ENCODE measurements at regions not wholly inside any gene's neighbourhood (a gene's known extent, or its start where the extent isn't known, plus 50 kb on each side); places are given as distances from the start of the nearest gene placed in this dataset.

- no peak for DNase-seq
Observed at GRCh38 chr16:11447272-11447671, 102.0 kb downstream of the RMI2 start.

- no peak for DNase-seq
Observed at GRCh38 chr16:11447836-11448235, 102.6 kb downstream of the RMI2 start.

- no peak for DNase-seq
Observed at GRCh38 chr16:11448796-11449416, 103.6 kb downstream of the RMI2 start.

DNA sequence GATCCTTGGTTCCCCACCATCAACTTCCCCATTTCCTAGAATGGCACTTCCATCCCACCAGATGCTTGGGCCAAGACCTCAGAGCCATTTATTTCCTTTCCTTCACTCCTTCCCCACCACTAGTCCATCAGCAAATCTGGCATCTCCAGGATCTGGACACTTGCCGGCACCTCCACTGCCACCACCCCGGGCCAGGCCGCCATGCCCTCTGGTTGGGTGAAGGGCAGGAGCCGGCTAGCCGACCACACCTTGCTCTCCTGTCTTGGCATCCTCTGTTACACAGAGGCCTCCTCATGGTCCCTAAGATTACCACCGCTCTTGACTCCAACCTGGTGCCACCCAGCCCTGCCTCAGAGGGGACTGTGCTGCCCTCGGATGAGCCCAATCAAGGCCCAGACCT is 104.5 kb downstream of the RMI2 start:
- no peak for DNase-seq

- DNase-seq, result no peak
Observed at GRCh38 chr16:11450136-11450535, 104.9 kb downstream of the RMI2 start.

DNA sequence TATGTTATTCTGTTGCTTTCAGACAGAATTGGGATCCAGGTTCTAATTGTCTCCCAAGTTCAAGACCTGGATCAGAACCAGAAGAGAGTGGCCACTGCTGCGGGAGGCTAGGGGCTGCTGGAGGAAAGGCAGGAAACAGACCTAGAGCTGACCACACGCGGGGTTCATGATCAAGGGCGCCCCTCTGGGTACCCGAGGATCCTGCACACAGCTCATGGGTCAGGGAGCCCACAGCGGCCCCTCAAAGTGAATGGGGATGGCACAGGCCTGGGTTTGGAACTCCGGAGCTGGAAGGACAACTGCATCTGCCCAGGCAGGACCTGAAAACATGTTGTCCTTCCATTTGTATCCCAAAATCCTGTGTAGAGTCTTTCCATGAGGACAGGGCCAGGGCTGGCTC is 107.0 kb downstream of the RMI2 start:
- DNase-seq, result no peak

DNA sequence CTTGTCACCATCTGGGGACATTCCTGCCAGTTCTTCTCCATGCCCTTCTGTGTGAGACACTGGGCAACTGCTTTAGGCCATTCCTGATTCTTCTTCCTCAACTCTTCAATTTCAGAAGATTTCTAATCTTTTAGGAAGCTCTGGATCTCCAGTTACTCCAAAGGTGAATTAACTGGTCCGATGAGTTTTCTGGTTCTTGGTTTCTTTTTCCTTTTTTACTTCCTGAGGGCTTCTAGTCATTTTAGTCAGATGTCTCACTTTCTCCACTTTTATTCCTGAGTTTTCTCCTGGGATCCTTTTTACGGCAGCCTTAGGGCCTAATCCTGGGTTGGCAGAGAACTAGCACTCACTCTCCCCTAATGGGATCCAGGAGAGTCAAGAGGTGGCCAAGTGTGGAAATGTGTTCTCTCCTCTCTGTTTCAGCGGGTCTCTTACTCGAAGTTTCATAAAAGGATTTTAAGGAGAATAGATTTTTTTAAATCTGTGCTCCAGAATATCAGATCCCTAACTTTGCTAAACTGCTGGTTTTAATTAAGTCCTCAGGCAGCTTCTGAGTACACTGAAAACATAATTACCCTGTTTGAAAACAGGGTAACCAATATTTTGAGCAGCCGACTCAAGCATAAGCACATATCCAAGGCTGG is 107.6 kb downstream of the RMI2 start:
- peak; percentile 41 for DNase-seq

DNA sequence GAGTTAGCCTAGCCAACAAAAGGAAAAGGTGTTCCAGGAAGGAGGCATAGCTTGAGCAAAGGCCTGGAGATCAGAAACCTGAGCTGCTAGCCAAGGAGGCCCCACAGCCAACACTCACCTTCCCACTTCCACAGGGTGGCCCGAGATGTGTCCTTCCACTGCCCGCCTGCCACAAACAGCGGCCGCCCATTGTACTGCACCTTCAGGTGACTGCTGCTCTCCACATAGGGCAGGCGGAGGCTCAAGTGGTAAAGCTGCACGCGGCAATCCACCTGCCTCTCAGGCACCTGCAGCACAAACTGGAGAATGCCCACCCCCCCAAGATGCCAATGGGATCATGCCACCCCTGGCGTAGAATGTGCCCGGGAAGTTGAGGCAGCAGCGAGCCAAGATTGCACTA is 111.5 kb downstream of the RMI2 start:
- DNase-seq, result no peak

- DNase-seq, result no peak
Observed at GRCh38 chr16:11459722-11460121, 114.5 kb downstream of the RMI2 start.

DNA sequence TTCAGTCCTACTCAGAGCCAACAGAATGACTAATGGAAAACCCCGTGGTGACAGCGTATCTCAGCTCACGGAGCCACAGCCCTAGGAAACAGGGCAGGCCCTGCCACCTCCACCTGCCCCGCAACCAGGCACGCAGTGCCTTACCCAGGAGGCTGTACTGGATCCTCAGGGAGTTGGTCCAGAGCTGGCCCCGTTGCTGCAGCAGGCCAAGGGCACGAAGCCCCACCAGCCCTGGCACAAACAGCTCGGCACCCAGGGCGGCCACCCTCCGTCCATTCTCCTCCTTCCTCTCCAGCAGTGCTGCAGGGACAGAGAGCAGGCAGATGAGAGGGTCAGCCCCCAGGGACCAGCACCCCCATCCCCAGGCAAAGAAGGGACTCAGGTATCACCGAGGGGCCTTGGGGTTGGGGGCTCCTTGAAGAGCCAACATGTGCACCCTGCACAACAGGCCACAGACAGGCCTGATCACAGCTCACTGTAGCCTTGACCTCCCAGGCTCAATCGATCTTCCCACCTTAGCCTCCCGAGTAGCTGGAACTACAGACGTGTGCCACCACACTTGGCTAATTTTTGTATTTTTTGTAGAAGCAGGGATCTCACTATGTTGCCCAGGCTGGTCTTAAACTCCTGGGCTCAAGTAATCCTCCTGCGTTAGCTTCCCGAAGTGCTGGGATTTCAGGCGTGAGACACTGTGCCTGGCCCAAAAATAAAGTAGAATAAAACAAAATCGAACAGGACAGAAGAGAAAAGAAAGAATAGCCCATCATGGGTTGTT is 115.7 kb downstream of the RMI2 start:
- DNase-seq, result no peak

GRCh38 chr16:11461595-11461990 is 116.3 kb downstream of the RMI2 start:
- no peak for DNase-seq

DNA sequence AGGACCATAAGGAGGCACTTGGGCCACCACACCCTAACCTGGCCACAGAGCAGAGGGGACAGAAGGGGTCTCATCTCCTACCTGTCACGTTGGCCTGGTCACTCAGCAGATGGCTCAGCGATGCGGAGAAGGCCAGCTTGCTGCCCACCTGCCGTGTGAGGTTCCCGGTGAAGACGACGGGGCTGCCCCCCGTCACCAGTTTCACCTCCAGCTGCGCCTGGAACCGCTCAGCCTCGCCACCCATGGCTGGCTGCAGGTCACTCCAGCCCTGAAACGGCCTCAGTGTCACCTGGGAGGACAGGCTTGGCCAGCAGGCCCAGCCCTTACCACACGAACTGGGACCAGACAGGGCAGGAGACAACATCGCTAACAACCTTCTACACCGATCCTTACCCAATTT is 116.8 kb downstream of the RMI2 start:
- no peak for DNase-seq

DNA sequence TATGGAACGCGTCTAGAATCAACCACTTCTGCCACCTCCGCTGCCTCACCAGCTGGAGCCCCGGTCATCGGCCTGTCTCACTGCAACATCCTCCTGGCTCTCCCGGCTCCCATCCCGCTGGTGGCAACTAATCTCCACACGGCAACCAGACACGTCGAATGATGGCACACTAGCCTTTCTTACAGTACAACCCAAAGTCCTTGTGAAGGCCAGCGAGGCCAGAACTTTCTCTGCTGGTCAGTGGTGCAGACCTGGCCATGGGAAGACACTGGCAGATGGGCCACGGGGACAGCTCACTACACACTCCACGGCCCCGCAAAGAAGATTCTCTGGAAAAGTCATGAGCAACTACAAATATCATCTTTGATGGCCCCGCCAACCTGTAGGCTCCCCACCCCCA is 117.6 kb downstream of the RMI2 start:
- no peak for DNase-seq

DNA sequence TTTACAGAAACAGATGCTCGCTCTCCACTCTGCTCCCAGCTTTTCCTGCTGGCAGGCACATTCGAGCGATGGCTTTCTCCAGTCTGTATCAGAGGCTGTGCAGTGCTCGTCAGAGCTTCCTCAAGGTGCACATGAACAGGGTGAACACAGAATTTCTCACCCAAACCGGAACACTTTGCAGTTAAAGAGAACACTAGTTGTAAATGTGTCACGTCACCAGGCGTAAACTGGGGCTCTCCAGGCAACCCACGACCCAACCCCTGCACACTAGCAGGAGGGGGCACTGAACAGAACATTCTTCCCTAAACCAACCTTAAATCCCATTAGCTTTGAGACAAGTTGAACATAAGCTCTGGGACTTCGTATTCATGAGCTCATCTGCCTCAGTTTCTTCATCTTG is 119.0 kb downstream of the RMI2 start:
- DNase-seq, result no peak

DNA sequence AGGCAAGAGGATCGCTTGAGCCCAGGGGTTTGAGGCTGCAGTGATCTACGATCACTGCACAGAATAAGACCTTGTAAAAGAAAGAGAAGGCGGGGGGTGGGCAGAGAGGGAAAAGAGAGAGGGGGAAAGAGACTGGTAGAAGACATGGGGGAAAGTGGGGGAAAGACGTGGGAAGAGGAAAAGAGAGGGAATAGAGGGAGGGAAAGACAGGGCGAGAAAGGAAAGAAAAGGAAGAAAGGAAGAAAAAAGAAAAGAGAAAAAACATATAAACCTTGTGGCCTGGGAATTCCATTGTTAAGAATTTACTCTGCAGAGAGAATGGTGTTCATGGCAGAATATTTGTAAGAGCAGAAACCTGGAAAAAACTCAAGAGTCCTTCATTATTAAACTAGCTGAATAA is 120.4 kb downstream of the RMI2 start:
- no peak for DNase-seq

- DNase-seq, result no peak
Observed at GRCh38 chr16:11470676-11471415, 115.9 kb downstream of the LITAF start.

DNA sequence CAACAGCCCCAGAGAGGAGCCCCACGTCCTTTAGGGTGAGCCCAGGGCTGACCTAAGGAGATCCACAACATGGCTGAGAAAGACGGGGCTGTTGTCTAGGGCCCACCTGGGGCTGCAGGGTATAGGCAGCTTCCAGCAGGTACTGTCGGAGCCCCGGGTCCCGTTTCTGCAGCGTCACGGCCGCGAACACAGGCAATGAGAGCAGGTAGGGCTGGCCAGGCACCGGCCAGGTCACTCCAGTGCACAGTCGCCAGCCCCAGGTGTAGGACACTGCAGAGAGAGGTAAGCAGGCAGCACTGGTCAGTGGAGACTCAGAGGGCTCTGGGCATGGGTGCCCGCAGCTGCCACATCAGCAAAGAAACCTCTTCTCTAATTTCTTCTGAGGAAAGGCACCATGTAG is 115.2 kb downstream of the LITAF start:
- no peak for DNase-seq

GRCh38 chr16:11472410-11472809 is 114.3 kb downstream of the LITAF start:
- DNase-seq, result no peak

- no peak for DNase-seq
Observed at GRCh38 chr16:11472851-11473250, 113.9 kb downstream of the LITAF start.

DNA sequence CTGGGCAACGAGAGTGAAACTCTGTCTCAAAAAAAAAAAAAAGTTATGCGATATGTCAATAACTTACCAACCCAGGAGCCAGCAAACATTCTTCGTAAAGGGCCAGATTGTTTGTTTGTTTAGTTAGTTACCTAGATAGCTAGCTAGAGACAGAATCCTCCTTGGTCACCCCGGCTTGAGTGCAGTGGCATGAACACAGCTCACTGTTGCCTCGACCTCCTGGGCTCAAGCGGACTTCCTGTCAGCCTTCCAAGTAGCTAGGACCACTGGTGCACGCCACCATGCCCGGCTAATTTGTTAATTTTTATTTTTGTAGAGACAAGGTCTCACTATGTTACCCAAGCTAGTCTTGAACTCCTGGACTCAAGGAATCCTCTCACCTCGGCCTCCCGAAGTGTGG is 113.0 kb downstream of the LITAF start:
- no peak for DNase-seq

GRCh38 chr16:11474617-11475291 is 112.0 kb downstream of the LITAF start:
- no peak for DNase-seq

GRCh38 chr16:11475896-11476630 is 110.7 kb downstream of the LITAF start:
- DNase-seq, result no peak

Measured in right hindlimb (tissue), 1 donor.